ENCODE measurements at regions not wholly inside any gene's neighbourhood (a gene's known extent, or its start where the extent isn't known, plus 50 kb on each side); places are given as distances from the start of the nearest gene placed in this dataset.

- TF ChIP-seq POLR2AphosphoS5 (IDR thresholded peaks at IDR 0.05; ENCODE audit: low read depth, low read length), result no peak
- no peak for TF ChIP-seq POLR2A (IDR thresholded peaks at IDR 0.05; ENCODE audit: low read depth, low read length)
- TF ChIP-seq TAF1 (IDR thresholded peaks at IDR 0.05; ENCODE audit: low read depth, low read length), result no peak
- no peak for TF ChIP-seq SPI1 (IDR thresholded peaks at IDR 0.05; ENCODE audit: low read depth, low read length)
- TF ChIP-seq PAX5 (IDR thresholded peaks at IDR 0.05; ENCODE audit: insufficient read depth, low read length, severe bottlenecking), result no peak
- no peak for TF ChIP-seq POU2F2 (IDR thresholded peaks at IDR 0.05; ENCODE audit: low read depth, low read length)
These were observed 52.5 kb downstream of the MPP7 start for GRCh38 chr10:28250358-28250757.

Data from GM12891 (cell line).